SH-SY5Y (cell line): ENCODE measurements at regions not wholly inside any gene's neighbourhood (a gene's known extent, or its start where the extent isn't known, plus 50 kb on each side); places are given as distances from the start of the nearest gene placed in this dataset.

Experiments
- GATA2 ChIP-seq: IDR thresholded peaks from 2 replicates; pipeline ENCODE4 v1.6.1; 2011; ENCODE audit warnings: mild to moderate bottlenecking, low read depth, low read length
- GATA3 ChIP-seq: IDR thresholded peaks from 2 replicates; pipeline ENCODE4 v1.6.1; 2011; ENCODE audit warnings: low read depth, mild to moderate bottlenecking, low read length, moderate library complexity

GRCh38 chr10:90229486-90229885 lies 528.1 kb downstream of the KIF20B start:
- TF ChIP-seq GATA2 (no peak), GATA3 (no peak)
